H1 (cell line): ENCODE measurements at regions not wholly inside any gene's neighbourhood (a gene's known extent, or its start where the extent isn't known, plus 50 kb on each side); places are given as distances from the start of the nearest gene placed in this dataset.

Experiments used
- CTCF ChIA-PET: fragments of 300-600 bp; sonication (Branson Sonifier 250); formaldehyde crosslinking; loops from one replicate; lab custom pipeline; 2021; ENCODE audit not compliant: partially characterized antibody; lab: Charles Lee
- POLR2A ChIA-PET: fragments of 300-600 bp; sonication (Branson Sonifier 250); formaldehyde crosslinking; loops from one replicate; lab custom pipeline; 2021; ENCODE audit warnings: inconsistent platforms; ENCODE audit not compliant: partially characterized antibody; lab: Charles Lee
- DNase-seq, 2 experiments: peaks; one replicate each; pipeline versions ENCODE4 v3.0.0 to v3.0.0-alpha.2; 2010 to 2022; ENCODE audit warnings: low spot score in 2 of 2, low read depth in 1 of 2, mixed read lengths in 1 of 2
- FAIRE-seq: peaks from 2 replicates; lab custom pipeline; 2011; peaks lifted over from hg19 to GRCh38; lab: Jason Lieb, UNC
- H2AFZ ChIP-seq: 2 replicates; pipeline ENCODE4 v1.8.1; 2012; ENCODE audit warnings: low read length, inconsistent platforms
- H2AK5ac ChIP-seq: 2 replicates; pipeline ENCODE4 v1.6.1; 2013; ENCODE audit warnings: low read depth, low read length
- H2BK120ac ChIP-seq: replicated peaks from 2 replicates; pipeline ENCODE3; 2013; ENCODE audit warnings: low read depth, low read length, inconsistent platforms
- H2BK12ac ChIP-seq: 2 replicates; pipeline ENCODE4 v1.6.1; 2013; ENCODE audit warnings: low read depth, low read length
- H2BK15ac ChIP-seq: 2 replicates; pipeline ENCODE4 v1.6.1; 2013; ENCODE audit warnings: low read length
- H2BK20ac ChIP-seq: 2 replicates; pipeline ENCODE4 v1.6.1; 2013; ENCODE audit warnings: low read length
- H2BK5ac ChIP-seq: 2 replicates; pipeline ENCODE4 v1.6.1; 2013; ENCODE audit warnings: low read depth, low read length
- H3K14ac ChIP-seq: 2 replicates; pipeline ENCODE4 v1.6.1; 2013; ENCODE audit warnings: inconsistent platforms; ENCODE audit not compliant: insufficient read length
- H3K18ac ChIP-seq: 2 replicates; pipeline ENCODE4 v1.6.1; 2013; ENCODE audit warnings: low read length; ENCODE audit errors: extremely low read depth
- H3K23ac ChIP-seq: 2 replicates; pipeline ENCODE4 v1.6.1; 2013; ENCODE audit warnings: inconsistent platforms; ENCODE audit not compliant: insufficient read length
- H3K23me2 ChIP-seq: 2 replicates; pipeline ENCODE4 v1.6.1; 2013; ENCODE audit warnings: low read depth, low read length
- H3K27ac ChIP-seq: 2 replicates; pipeline ENCODE4 v1.6.1; 2011; ENCODE audit warnings: low read depth, low read length, inconsistent platforms
- H3K27me3 ChIP-seq, 4 experiments: replicated peaks in 1 of 4; 1 replicate in 1 of 4; 2 replicates in 3 of 4; pipeline versions ENCODE4 v1.6.1 to v1.8.1; 2011 to 2013; ENCODE audit warnings: low read length in 3 of 4, mild to moderate bottlenecking in 3 of 4, inconsistent platforms in 2 of 4, mixed read lengths in 2 of 4, moderate library complexity in 1 of 4; ENCODE audit not compliant: control insufficient read depth in 3 of 4, insufficient read depth in 3 of 4; ENCODE audit errors: extremely low read depth in 1 of 4
- H3K36me3 ChIP-seq, 4 experiments: 2 replicates each; pipeline versions ENCODE4 v1.6.1 to v1.8.1; 2011 to 2013; ENCODE audit warnings: mild to moderate bottlenecking in 4 of 4, low read length in 3 of 4, moderate library complexity in 2 of 4, control low read depth in 1 of 4, inconsistent platforms in 1 of 4; ENCODE audit not compliant: insufficient read depth in 4 of 4, control insufficient read depth in 2 of 4
- H3K4ac ChIP-seq: replicated peaks from 2 replicates; pipeline ENCODE3; 2013; ENCODE audit warnings: low read length, low read depth, mixed read lengths, inconsistent platforms; ENCODE audit not compliant: insufficient read length
- H3K4me1 ChIP-seq, 4 experiments: replicated peaks in 1 of 4; 1 replicate in 1 of 4; 2 replicates in 3 of 4; pipeline versions ENCODE4 v1.6.1 to v1.8.1; 2011 to 2013; ENCODE audit warnings: low read length in 3 of 4, inconsistent platforms in 2 of 4, mixed read lengths in 1 of 4; ENCODE audit not compliant: insufficient read depth in 4 of 4, control insufficient read depth in 3 of 4
- H3K4me2 ChIP-seq, 2 experiments: 2 replicates each; pipeline versions ENCODE4 v1.6.1 to v1.8.1; 2011 to 2013; ENCODE audit warnings: low read depth in 2 of 2, low read length in 2 of 2, control low read depth in 1 of 2, inconsistent platforms in 1 of 2, mild to moderate bottlenecking in 1 of 2; ENCODE audit not compliant: insufficient read depth in 1 of 2
- H3K4me3 ChIP-seq, 4 experiments: fragments of 200-600, 300-600 bp in 1 of 4; sonication (generic), shearing (Covaris generic), sonication (Bioruptor Twin) in 1 of 4; 2 replicates each; pipeline versions ENCODE4 v1.5.1 to v1.8.1; 2011 to 2016; ENCODE audit warnings: low read length in 4 of 4, low read depth in 3 of 4, control low read depth in 2 of 4, inconsistent platforms in 2 of 4, mild to moderate bottlenecking in 2 of 4, mixed read lengths in 1 of 4, moderate library complexity in 1 of 4; ENCODE audit not compliant: insufficient read depth in 2 of 4; ENCODE audit errors: extremely low read depth in 1 of 4
- H3K56ac ChIP-seq: replicated peaks from 2 replicates; pipeline ENCODE3; 2013; ENCODE audit warnings: low read depth, mild to moderate bottlenecking, mixed read lengths, low read length, inconsistent platforms; ENCODE audit not compliant: insufficient read length
- H3K79me1 ChIP-seq: 2 replicates; pipeline ENCODE4 v1.6.1; 2013; ENCODE audit warnings: low read depth, low read length, control low read depth
- H3K79me2 ChIP-seq, 2 experiments: 2 replicates each; pipeline versions ENCODE4 v1.6.1 to v1.8.1; 2012 to 2013; ENCODE audit warnings: low read length in 2 of 2, mild to moderate bottlenecking in 2 of 2, inconsistent platforms in 1 of 2; ENCODE audit not compliant: insufficient read depth in 2 of 2, control insufficient read depth in 1 of 2
- H3K9ac ChIP-seq, 4 experiments: replicated peaks in 1 of 4; 1 replicate in 1 of 4; 2 replicates in 3 of 4; pipeline versions ENCODE4 v1.6.1 to v1.8.1; 2011 to 2013; ENCODE audit warnings: low read depth in 3 of 4, low read length in 3 of 4, control low read depth in 2 of 4, mild to moderate bottlenecking in 2 of 4, moderate library complexity in 2 of 4, inconsistent platforms in 1 of 4; ENCODE audit errors: extremely low read depth in 1 of 4
- H3K9me3 ChIP-seq, 2 experiments: 2 replicates each; pipeline versions ENCODE4 v1.6.1 to v1.8.1; 2012 to 2013; ENCODE audit warnings: mild to moderate bottlenecking in 2 of 2, moderate library complexity in 2 of 2, control low read depth in 1 of 2, inconsistent platforms in 1 of 2, low read depth in 1 of 2, low read length in 1 of 2, mixed read lengths in 1 of 2; ENCODE audit not compliant: insufficient read depth in 2 of 2
- H4K20me1 ChIP-seq, 2 experiments: replicated peaks in 1 of 2; 2 replicates each; pipeline versions ENCODE3 to v1.8.1; 2011 to 2013; ENCODE audit warnings: inconsistent platforms in 2 of 2, low read length in 2 of 2, mild to moderate bottlenecking in 1 of 2; ENCODE audit not compliant: insufficient read depth in 2 of 2, control insufficient read depth in 1 of 2
- H4K5ac ChIP-seq: 2 replicates; pipeline ENCODE4 v1.6.1; 2013; ENCODE audit warnings: low read length, low read depth, mixed read lengths, inconsistent platforms; ENCODE audit not compliant: insufficient read length
- H4K8ac ChIP-seq: 2 replicates; pipeline ENCODE4 v1.8.0; 2013; ENCODE audit warnings: mild to moderate bottlenecking, moderate library complexity, low read length, inconsistent platforms; ENCODE audit not compliant: insufficient read depth; ENCODE audit errors: extremely low read depth
- H4K91ac ChIP-seq: replicated peaks from 2 replicates; pipeline ENCODE3; 2013; ENCODE audit warnings: low read length, mixed read lengths, inconsistent platforms; ENCODE audit not compliant: insufficient read length
- ATF2 ChIP-seq: IDR thresholded peaks from 2 replicates; pipeline ENCODE4 v1.6.1; 2012; ENCODE audit warnings: low read length, inconsistent platforms
- CEBPB ChIP-seq: IDR thresholded peaks from 2 replicates; pipeline ENCODE4 v1.6.1; 2012; ENCODE audit warnings: low read depth, low read length
- CHD1 ChIP-seq: IDR thresholded peaks from 2 replicates; pipeline ENCODE4 v1.6.1; 2012; ENCODE audit warnings: low read depth, low read length, improper control_type of control experiment
- CHD2 ChIP-seq: IDR thresholded peaks from 2 replicates; pipeline ENCODE4 v1.6.1; 2012; ENCODE audit warnings: low read length, improper control_type of control experiment
- EP300 ChIP-seq, 2 experiments: IDR thresholded peaks; 1 replicate in 1 of 2; 2 replicates in 1 of 2; pipeline ENCODE4 v1.6.1; 2011 to 2012; ENCODE audit warnings: low read depth in 2 of 2, low read length in 2 of 2, mild to moderate bottlenecking in 2 of 2, borderline replicate concordance in 1 of 2, inconsistent platforms in 1 of 2, moderate library complexity in 1 of 2
- EZH2 ChIP-seq: fragments of 200-600 bp; sonication (generic); IDR thresholded peaks from 2 replicates; pipeline ENCODE4 v1.7.1; 2012; ENCODE audit warnings: low read depth, mild to moderate bottlenecking, moderate library complexity, low read length, inconsistent platforms; ENCODE audit not compliant: severe bottlenecking
- FOSL1 ChIP-seq: IDR thresholded peaks from 2 replicates; pipeline ENCODE4 v1.6.1; 2011; ENCODE audit warnings: mild to moderate bottlenecking, low read depth, low read length, moderate library complexity; ENCODE audit not compliant: insufficient read depth
- JUND ChIP-seq: IDR thresholded peaks from 2 replicates; pipeline ENCODE4 v1.6.1; 2011; ENCODE audit warnings: mild to moderate bottlenecking, improper control_type of control experiment, low read length
- MAFK ChIP-seq: IDR thresholded peaks from 2 replicates; pipeline ENCODE4 v1.6.1; 2012; ENCODE audit warnings: low read depth, mild to moderate bottlenecking, improper control_type of control experiment, low read length
- POLR2AphosphoS5 ChIP-seq: IDR thresholded peaks from 2 replicates; pipeline ENCODE4 v1.6.1; 2011; ENCODE audit warnings: low read depth, low read length
- RXRA ChIP-seq: IDR thresholded peaks from 2 replicates; pipeline ENCODE4 v1.6.1; 2011; ENCODE audit warnings: low read depth, mild to moderate bottlenecking, low read length, moderate library complexity; ENCODE audit not compliant: insufficient read depth
- SAP30 ChIP-seq: fragments of 300-600 bp; sonication (generic); IDR thresholded peaks from 2 replicates; pipeline ENCODE4 v1.7.1; 2012; ENCODE audit warnings: low read length, moderate library complexity, mild to moderate bottlenecking, inconsistent platforms; ENCODE audit not compliant: insufficient read depth, insufficient replicate concordance
- TAF1 ChIP-seq: IDR thresholded peaks from 2 replicates; pipeline ENCODE4 v1.6.1; 2011; ENCODE audit warnings: mild to moderate bottlenecking, low read depth, low read length
- YY1 ChIP-seq: IDR thresholded peaks from 2 replicates; pipeline ENCODE4 v1.6.1; 2011; ENCODE audit warnings: low read depth, mild to moderate bottlenecking, low read length
- WGBS, 2 experiments: shearing (Covaris generic) in 1 of 2; methylation state at CpG; one replicate each; pipeline versions ENCODE4 v1.1.6 to v1.1.7; 2013 to 2015; ENCODE audit warnings: low lambda C conversion rate in 2 of 2, mixed read lengths in 2 of 2, inconsistent platforms in 1 of 2, low coverage in 1 of 2, missing lambda C conversion rate in 1 of 2; ENCODE audit not compliant: insufficient replicate concordance in 2 of 2, insufficient coverage in 1 of 2, insufficient read length in 1 of 2; ENCODE audit errors: extremely low coverage in 1 of 2, missing lambda C conversion rate in 1 of 2; 5-methylcytosine and 5-hydroxymethylcytosine counted together

DNA sequence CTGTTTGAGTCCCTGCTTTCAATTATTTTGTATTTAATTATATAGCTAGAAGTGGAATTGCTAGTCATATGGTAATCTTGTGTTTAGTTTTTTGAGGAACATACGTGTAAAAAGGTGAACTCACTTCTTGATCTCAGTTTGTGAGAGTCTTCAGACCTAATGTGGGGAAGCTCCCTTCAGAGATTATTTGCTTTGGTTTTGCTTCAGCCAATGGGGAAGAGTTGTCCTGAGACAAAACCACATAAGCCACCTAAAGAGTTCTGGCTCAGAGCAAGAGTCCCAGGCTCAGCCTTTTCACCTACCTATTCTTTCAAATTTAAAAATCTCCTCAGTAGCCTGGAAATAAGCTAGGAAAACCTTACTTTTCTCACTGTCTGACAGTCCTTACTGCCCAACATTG is 138.4 kb downstream of the UCK2 start:
- CTCF ChIA-PET: interaction anchor here (0.6 to 1.2 kb wide), 7 partner anchors 9 to 503 kb away, joined by 3 to 5 read pairs (median 3); no protein-coding TSS in a partner anchor
- TF ChIP-seq CHD2 (no peak), JUND (no peak), ATF2 (no peak), POLR2AphosphoS5 (no peak), MAFK (no peak), YY1 (no peak), CHD1 (no peak), RXRA (no peak), EZH2 (no peak), EP300 (IDR thresholded peaks at IDR 0.05; ENCODE audit: borderline replicate concordance in 1 of 2, low read depth in 2 of 2, low read length in 2 of 2) (no peak), CEBPB (no peak), FOSL1 (no peak), TAF1 (no peak), SAP30 (no peak)

More for the DNA sequence above, 138.4 kb downstream of the UCK2 start:
- Histone ChIP-seq H4K91ac (no peak overlapping the region), H3K56ac (no peak overlapping the region), H3K23ac (no peak overlapping the region), H3K27me3 (no peaks in the 10 kb centered on the region), H2BK5ac (no peak overlapping the region), H3K4me3 (no peak overlapping the region), H4K20me1 (no peaks in the 10 kb centered on the region), H3K79me2 (no peaks in the 10 kb centered on the region), H3K9ac (no peak overlapping the region), H4K5ac (no peak overlapping the region), H3K4ac (no peak overlapping the region), H2BK20ac (no peak overlapping the region), H3K4me1 (no peaks in the 10 kb centered on the region), H2BK15ac (no peak overlapping the region), H3K27ac (no peak overlapping the region), H2BK120ac (no peak overlapping the region), H2AK5ac (no peak overlapping the region), H3K79me1 (no peaks in the 10 kb centered on the region), H3K9me3 (no peaks in the 10 kb centered on the region; a peak in 1 of 4 replicates), H4K8ac (no peak overlapping the region), H3K23me2 (no peaks in the 10 kb centered on the region), H3K36me3 (no peaks in the 10 kb centered on the region), H3K4me2 (no peak overlapping the region), H2AFZ (no peak overlapping the region), H3K18ac (no peak overlapping the region), H2BK12ac (no peak overlapping the region), H3K14ac (no peak overlapping the region)
- 86% methylated on average over 1 of the region's 1 CpG; no CpG with 5 or more reads in 1 of the 2 experiments for WGBS, 2 experiments
- POLR2A ChIA-PET: interaction anchor here (1.2 kb wide), 1 partner anchor 873 kb away, joined by 3 read pairs; the partner anchor contains the start of gene POGK
- FAIRE-seq: no peak
- DNase-seq: no peak
